NB4 (cell line): ENCODE measurements at regions not wholly inside any gene's neighbourhood (a gene's known extent, or its start where the extent isn't known, plus 50 kb on each side); places are given as distances from the start of the nearest gene placed in this dataset.

ENCODE experiments used
- MYC ChIP-seq: IDR thresholded peaks from 2 replicates; pipeline ENCODE4 v1.6.1; 2011; ENCODE audit warnings: low read depth, low read length
- POLR2A ChIP-seq: IDR thresholded peaks from 2 replicates; pipeline ENCODE4 v1.6.1; 2011; ENCODE audit warnings: mild to moderate bottlenecking; ENCODE audit not compliant: insufficient read length; ENCODE audit errors: extremely low read depth
- TF ChIP-seq, protein P1 (sequence below): IDR thresholded peaks from one replicate; pipeline ENCODE4 v1.5.1; 2012; ENCODE audit warnings: low read depth, low read length

DNA sequence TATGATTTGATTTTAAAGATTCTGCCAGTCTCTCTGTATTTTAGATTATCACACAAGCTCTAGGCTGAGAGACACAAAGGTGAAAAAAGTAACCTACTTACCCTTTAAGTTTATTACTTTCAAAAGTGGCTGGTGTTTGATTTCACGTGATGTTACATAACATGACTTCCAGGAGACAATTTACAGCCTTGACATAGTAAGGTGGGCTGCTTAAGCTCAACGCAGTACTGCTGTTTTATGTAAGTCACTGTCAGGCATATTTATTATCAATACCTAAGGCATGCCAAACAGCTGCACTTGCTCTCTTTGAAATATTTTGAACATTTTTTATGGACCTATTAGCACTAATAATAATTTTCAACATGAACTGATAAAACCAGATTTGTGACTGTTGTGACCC lies 451.5 kb upstream of the FAM241A start:
- TF ChIP-seq, protein P1, sequence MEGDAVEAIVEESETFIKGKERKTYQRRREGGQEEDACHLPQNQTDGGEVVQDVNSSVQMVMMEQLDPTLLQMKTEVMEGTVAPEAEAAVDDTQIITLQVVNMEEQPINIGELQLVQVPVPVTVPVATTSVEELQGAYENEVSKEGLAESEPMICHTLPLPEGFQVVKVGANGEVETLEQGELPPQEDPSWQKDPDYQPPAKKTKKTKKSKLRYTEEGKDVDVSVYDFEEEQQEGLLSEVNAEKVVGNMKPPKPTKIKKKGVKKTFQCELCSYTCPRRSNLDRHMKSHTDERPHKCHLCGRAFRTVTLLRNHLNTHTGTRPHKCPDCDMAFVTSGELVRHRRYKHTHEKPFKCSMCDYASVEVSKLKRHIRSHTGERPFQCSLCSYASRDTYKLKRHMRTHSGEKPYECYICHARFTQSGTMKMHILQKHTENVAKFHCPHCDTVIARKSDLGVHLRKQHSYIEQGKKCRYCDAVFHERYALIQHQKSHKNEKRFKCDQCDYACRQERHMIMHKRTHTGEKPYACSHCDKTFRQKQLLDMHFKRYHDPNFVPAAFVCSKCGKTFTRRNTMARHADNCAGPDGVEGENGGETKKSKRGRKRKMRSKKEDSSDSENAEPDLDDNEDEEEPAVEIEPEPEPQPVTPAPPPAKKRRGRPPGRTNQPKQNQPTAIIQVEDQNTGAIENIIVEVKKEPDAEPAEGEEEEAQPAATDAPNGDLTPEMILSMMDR = no peak
- no peak for TF ChIP-seq POLR2A
- no peak for TF ChIP-seq MYC
